Skin of body (tissue), 2 donors: ENCODE measurements at regions not wholly inside any gene's neighbourhood (a gene's known extent, or its start where the extent isn't known, plus 50 kb on each side); places are given as distances from the start of the nearest gene placed in this dataset. TPM values are rescaled to one million over a fixed set of nuclear protein-coding genes. Genes with fewer than 3 reads are reported as not detected.
A peak's percentile ranks its signal among the peaks of the same experiment; 100 is the strongest.
"Not testable (repeated sequence)": the region's sequence is repeated elsewhere in the genome, so short reads cannot be mapped to it uniquely, and the experiment has no call there.

Experiments
- DNase-seq: peaks from one replicate; lab custom pipeline; 2025; lab: John Stamatoyannopoulos, UW
- small RNA-seq: library from RNA; depleted of rRNA; stranded (forward); fragments of <200 nt; gene quantifications from one replicate; pipeline ENCODE3, GENCODE V24; 2014; ENCODE audit warnings: low replicate concordance

DNA sequence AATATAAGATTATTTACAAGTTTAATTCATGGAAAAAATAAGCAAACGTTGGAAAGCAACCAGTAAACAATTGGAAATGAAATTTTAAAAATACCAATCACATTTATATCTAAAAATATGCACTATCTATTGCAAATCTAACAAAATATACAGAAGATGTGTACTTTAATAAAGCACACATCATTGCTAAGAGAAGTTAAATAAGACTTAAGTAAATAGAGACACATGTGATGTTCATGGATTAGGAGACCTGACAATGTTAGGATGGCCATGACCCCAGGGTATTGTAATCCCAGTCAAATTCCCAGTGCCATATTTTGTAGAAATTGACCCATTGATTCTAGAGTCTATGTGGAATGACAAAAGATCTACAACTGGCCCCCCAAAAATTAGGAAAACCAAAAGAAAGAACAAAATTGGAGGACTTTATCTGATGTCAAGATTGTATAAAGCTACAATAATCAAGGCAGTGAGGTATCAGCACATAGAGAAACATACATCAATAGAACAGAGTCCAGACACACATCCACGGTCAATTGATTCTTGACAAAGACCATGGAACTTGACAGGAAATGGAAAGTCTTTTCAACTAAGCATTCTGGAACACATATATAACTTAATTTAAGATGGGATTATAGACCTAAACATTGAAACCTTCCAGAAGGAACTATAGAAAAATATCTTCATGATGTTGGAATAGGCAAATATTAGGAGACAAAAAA lies 90.8 kb upstream of the USP29 start:
- DNase-seq, result no peak

DNA sequence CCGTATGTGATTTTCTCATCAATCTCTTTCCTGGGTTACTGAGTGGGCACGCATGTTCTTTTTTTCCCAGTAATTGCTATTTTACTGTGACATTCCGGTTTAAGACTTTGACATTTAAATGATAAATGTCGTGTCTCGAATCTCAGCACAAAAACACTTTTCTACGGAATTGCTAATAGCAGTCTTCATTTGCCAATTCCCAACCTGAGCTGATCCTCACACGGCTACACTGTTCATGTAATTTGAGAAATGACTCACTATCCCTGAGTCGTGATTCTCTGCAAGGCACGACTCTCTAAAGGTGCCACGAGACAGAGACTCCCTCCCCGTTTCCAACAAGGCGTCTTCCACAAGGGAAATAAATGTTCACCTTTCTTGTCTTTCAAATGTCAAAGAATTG lies 88.7 kb upstream of the USP29 start:
- DNase-seq, result no peak

DNA sequence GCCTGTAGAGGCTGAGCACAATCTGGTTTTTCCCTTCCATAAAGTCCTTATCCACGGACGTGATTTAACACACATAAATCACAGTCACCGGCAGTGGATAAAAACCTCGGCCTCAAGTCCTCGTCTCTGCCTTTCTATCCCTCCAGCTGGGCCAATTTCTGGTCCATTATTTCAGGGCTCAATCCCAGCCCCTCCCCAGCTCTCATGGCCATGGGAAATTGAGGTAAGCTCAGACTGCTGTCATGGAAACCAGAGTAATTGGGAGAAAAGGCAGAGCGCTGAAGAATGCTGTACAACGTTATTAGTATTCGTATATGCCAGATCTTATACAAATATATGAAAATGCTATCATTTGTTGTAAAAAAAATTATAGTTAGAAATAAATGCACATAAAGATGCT lies 86.2 kb upstream of the USP29 start:
- no peak for DNase-seq

DNA sequence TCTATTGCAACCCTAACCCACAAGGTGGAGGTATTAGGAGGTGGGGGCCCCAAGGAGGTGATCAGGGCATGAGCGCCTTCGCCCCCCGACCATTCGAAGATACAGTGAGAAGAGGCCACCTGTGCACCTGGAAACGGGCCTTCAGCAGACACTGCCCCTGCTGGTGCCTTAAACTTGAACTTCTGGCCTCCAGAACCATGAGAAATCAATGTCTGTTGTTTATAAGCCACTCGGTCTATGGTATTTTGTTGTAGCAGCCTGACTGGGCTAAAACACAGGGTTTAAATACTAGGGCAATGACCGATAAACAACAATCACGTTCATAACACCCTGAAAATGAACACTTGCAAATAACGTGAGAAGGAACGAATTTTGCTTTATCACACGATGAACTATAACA lies 85.2 kb upstream of the USP29 start:
- no peak for DNase-seq

DNA sequence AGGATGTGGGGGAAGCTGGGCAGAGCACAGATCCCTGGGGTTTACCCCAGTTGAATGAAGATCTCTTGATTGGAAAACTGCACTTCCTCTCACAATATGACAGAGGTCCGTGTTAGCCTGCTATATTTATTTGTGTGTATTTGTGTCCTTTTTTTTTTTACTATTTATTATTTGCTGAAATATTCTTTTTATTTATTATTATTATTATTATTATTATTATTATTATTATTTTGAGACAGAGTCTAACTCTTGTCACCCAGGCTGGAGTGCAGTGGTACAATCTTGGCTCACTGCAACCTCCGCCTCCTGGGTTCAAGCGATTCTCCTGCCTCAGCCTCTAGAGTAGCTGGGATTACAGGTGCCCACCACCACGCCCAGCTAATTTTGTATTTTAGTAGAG lies 84.0 kb upstream of the USP29 start:
- not testable (repeated sequence) for DNase-seq

DNA sequence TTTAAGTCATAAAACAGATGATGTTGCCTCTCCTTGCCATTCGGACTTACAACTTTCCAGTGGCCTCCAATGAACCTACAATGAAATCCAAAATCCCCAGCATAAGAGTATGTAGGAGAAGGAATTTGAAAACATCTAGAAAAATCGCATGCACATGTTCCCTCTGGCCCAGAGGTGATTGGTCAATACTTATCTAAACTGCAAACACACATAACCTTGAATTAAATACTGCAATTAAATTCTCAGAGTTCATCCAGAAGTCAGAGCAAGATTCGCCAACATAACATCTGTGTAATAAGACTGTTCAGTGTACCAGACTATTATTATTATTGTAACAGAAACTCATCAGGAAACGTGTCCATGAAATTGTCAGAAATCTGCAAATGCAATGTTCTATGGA lies 82.2 kb upstream of the USP29 start:
- DNase-seq, result peak; percentile 49

DNA sequence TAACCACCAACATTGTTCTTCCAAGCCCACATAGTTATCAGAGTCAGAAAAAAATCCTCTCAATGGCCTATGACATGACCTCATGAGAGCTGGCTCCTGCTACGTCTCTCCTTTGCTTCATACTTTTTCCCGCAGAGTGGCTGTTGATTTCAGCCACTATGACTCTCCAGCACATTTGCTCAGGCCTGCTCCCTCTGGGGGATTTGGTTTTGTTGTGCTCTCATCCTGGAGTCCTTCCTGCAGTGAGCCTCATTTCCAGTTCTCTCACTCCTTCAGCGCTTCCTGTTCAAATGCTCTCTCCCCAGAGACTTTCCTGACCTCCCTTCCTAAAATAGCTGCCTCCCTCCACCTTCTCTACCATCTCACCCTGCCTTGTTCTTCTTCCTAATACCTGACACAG lies 72.0 kb upstream of the USP29 start:
- DNase-seq, result no peak

DNA sequence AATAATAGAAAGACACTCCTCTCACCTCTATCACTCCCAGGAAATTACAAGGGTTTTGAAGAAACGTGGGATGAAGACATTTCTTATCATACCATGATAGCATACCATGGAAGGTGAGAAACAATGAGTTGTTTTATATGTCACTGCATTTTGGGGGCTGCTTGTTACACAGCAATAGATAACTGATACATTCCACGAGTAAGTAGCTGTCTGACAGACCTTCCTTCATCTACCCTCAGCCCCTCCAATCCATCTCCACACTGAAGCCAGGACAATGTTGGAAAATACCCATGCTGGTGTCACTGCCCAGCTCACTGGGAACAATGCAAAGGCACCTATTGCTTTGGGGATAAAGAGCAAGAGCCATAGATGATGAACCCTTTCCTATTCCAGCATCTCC lies 68.9 kb upstream of the USP29 start:
- DNase-seq, result no peak

DNA sequence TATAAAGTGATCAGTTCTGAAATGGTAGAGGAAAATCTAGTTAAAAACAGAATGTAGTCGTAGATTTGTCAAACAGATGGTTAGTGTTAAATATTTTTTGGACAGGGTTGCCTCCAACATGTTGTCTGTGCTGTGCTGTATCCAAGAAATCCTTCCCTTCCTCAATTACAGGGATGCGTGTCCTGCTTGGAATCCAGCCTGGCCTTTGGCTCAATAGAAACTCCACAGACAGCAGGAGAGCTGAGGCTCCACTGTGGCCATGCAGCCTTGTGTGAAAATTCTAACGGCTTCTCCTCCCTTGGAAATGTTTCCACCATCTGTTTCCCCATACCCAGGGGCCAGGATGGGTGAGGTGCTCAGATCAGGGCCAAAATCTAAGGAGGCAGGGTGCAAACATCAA lies 67.7 kb upstream of the USP29 start:
- DNase-seq, result peak; percentile 84

DNA sequence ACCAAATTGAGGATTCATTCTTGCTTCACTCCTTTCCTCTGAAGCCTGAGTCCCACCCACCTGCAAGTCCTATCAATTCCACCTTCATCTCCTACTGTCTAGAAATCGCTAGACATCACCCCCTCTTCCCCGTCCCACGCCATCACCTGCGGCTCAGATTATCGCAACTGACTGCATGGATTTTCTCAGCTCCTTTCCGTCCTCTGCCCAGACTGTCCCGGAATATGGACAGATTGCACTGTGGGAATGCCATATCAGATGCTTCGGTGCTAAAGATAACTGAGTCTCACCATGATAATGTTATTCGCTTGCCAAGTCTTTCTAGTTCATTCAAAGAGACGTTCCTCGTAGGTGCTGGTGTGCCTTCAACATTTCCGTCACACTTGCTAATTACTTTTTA lies 66.4 kb upstream of the USP29 start:
- DNase-seq, result no peak

DNA sequence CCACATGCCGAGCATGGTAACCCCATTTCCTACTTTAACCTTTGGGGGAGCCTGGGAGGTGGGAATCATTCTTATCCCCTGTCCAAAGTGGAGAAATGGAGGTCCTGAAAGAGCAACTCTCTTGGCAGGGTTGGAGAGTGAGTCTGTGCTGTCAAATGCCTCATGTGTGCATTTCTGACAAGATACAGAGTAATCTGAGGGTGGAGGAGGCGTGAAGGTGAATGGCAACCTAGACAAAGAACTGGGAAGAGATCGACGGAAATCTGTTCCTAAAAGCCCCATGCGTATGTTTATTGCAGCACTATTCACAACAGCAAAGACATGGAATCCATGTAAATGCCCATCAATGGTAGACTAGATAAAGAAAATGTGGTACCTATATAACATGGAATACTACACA lies 63.8 kb upstream of the USP29 start:
- DNase-seq, result no peak

DNA sequence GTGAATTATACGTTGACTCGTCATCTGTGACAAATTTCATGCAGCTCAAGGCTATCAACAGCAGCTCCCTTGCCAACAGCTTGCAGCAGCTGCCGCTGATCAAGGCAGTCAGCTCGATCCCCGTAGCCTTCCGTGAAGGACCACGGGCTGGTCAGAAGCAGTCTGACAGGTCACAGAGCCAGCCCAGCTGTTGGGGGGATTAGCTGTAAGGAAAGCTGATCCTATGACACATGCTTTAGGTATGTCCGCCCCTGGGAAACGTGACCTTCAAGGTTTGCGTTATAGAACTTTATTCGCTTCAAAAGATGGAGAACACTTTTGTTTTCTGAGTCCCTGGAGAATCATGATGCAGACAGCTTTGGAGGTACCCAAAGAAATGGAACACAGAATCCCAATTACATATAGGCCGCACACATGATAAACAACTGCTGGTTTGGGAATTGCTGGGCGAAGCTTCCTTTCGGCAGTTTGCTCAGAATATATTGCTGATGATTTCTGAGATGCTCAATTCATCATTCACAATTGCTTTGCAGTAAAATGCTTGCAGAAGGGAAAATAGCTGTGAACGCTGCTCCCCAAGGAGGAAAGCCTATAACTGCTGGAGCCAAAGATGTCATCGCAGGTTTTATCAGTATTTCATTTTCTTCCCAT lies 62.6 kb upstream of the USP29 start:
- peak; percentile 99 for DNase-seq

DNA sequence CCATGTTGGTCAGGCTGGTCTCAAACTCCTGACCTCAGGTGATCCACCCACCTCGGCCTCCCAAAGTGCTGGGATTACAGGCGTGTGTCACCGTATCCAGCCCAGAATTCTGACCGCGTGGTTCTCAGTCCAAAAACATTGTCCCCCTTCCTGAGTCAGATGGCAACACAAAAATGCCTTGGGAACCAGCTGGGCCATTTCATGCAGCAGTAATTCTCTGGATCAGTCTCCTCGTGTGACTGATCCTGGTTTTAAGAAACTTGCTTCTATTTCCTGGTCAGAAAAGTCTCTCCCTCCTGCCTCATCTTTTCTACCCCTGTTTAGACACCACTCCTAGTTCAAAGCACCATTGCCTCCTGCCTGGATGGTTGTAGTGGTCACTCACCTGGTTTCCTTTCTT lies 60.9 kb upstream of the USP29 start:
- no peak for DNase-seq

DNA sequence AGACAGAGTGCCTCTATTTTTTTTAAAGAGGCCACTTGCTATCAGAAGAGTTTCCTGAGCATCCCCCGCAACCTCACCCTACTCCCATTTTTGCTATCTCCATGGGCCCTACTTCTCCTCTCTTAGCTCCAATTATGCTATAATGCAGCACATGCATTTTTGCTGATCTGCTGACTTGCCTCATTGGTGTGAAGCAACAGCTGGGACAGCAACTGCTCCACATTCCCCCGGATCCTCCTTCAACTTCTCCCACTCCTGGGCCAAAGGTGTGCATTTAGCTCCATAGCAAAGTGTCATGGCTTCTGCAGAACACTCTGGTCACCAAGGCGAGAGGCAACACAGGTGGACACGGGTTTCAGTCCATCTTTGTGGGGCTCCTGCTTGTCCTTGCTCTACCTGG lies 56.7 kb upstream of the USP29 start:
- no peak for DNase-seq

DNA sequence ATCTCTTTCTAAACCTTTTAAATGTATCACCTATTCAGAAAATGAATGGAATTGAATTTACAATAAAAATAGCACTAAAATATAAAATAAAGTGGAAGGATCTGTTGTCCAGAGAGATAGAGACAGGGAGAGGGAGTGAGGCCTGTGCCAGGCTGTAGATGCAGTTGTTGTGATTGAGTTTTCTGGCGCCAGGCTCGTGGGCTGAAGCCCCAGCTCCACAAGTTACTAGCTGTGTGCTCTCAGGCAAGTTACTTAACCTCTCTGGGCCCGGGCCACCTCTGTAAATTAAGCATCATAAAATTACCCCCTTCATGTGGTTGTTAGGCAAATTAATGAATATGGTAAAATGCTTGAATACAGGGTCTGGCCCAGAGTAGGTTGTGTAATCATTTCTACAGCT lies 52.3 kb upstream of the USP29 start:
- no peak for DNase-seq

DNA sequence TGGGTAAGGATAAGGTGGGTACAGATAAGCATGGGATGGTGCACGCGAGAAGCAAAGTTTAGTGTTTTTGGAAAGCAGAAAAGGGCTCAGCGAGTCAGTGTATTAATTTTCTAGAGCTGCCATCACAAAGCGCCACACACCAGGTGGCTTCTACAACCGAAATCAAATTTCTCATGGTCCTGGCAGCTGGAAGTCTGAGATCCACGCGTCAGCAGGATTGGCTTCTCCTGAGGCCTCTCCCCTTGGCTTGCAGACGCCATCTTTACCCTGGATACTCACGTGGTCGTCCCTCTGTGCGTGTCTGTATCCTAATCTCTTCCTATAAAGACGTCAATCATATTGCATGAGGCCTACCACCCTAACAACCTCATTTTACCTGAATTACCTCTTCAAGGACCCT lies 51.5 kb upstream of the USP29 start:
- DNase-seq, result no peak

DNA sequence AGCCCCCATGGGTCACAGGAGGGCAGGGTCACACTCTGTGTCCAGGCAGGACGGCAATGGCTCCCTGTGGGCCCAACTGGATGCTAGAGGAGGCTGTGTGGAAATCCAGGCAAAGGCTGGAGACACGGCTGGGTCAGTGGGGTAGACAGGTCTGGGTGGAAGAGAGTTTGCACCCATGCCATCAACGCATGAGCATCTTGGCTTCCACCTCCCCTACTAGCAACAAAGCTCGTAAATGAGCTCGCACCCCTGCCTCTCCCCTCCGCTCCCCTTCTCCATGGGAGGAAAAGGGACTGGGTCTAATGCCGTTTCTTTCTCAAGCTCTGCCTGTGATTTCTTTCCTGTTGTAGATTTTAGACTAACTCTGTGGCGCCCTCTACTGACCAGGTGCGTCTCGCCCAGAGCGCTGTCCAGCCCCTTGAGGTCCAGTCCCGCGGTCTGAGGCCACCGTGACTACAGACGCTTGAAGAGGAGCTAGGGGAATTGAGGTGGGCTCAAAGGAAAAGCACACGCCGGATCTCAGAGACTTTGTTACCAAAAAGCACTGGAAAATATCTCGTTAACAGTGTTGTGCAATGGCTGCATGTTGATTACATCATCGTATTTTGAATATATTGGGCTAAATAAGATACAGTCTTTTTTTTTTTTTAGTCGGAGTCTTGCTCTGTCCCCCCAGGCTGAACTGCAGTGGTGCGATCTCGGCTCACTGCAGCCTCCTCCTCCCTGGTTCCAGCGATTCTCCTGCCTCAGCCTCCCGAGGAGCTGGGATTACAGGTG lies 50.7 kb upstream of the USP29 start:
- DNase-seq, result no peak

Small RNA genes lying in the stretch of these regions (small RNA-seq; reads per million reads assigned to genes)
- gene AC044792.1, result not detected
